ENCODE measurements at regions not wholly inside any gene's neighbourhood (a gene's known extent, or its start where the extent isn't known, plus 50 kb on each side); places are given as distances from the start of the nearest gene placed in this dataset.

DNA sequence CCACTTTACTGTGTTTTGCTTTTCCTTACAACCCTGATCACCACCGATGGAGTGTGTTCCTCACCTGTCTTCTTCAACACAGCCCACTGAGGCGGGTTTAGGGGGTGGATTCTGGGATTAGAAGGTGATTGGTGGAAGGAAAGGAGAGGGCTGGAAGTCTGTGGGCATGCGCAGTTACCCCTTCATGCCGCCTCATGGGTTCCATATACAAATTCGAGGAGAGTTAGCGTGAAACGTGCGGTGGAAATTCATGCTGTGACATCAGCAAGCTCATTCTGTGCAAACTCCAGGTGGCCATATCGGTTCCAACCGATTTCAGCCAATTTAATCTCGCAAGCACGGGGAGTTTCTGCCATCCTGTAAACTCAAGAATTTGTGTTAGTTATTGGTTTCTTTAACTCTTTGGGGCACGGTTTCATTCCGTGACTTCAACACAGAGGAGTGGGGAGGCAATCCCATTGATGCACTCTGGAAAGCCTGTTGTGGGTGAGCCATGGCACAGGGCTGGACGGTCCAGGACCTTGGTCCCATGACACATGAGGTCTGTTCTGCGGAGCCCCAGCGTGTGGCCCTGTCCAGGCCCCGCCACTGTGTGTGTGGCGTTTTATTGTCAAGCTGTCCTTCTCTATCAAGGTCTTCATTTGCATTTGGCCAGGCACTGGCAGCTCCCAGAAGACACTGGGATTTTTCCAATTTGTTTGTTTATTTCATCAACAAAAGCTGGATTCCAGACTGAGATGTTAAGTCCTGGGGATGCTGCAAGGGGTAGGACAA, 482.8 kb upstream of the SULF2 start:
- Histone ChIP-seq H3K36me3 (ENCODE audit: control insufficient read depth, insufficient read depth, low read length) (no peaks in the 10 kb centered on the region), H3K4me3 (ENCODE audit: low read depth, low read length) (no peak overlapping the region), H3K27me3 (ENCODE audit: control insufficient read depth, insufficient read depth, low read length) (no peaks in the 10 kb centered on the region)
- TF ChIP-seq, protein P1, sequence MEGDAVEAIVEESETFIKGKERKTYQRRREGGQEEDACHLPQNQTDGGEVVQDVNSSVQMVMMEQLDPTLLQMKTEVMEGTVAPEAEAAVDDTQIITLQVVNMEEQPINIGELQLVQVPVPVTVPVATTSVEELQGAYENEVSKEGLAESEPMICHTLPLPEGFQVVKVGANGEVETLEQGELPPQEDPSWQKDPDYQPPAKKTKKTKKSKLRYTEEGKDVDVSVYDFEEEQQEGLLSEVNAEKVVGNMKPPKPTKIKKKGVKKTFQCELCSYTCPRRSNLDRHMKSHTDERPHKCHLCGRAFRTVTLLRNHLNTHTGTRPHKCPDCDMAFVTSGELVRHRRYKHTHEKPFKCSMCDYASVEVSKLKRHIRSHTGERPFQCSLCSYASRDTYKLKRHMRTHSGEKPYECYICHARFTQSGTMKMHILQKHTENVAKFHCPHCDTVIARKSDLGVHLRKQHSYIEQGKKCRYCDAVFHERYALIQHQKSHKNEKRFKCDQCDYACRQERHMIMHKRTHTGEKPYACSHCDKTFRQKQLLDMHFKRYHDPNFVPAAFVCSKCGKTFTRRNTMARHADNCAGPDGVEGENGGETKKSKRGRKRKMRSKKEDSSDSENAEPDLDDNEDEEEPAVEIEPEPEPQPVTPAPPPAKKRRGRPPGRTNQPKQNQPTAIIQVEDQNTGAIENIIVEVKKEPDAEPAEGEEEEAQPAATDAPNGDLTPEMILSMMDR (IDR thresholded peaks at IDR 0.05; ENCODE audit: insufficient read depth, low read length, poor library complexity, severe bottlenecking), result no peak
- DNase-seq (ENCODE audit: low read depth), result no peak

DNA sequence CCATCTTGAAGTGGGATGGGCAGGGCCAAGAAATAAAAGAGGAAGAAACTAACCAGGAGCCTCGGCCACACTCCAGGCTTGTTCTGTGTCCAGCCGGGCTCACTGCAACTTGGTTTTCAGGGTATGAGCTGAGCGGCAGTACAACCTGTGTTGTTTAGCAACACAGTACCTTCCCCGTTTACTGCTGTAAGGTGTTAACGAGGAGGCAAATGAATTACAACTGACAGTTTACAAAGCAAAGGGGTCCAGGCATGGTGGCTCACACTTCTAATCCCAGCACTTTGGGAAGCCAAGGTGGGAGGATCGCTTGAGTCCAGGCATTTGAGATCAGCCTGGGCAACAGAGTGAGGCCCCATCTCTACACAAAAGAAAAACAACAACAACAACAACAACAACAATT, 481.3 kb upstream of the SULF2 start:
- no peaks in the 10 kb centered on the region for H3K36me3 ChIP-seq (ENCODE audit: control insufficient read depth, insufficient read depth, low read length)
- H3K27me3 ChIP-seq (ENCODE audit: control insufficient read depth, insufficient read depth, low read length), result no peaks in the 10 kb centered on the region
- no peak for DNase-seq (ENCODE audit: low read depth)
- TF ChIP-seq, protein P1 (IDR thresholded peaks at IDR 0.05; ENCODE audit: insufficient read depth, low read length, poor library complexity, severe bottlenecking), result no peak
- H3K4me3 ChIP-seq (ENCODE audit: low read depth, low read length), result no peak overlapping the region

DNA sequence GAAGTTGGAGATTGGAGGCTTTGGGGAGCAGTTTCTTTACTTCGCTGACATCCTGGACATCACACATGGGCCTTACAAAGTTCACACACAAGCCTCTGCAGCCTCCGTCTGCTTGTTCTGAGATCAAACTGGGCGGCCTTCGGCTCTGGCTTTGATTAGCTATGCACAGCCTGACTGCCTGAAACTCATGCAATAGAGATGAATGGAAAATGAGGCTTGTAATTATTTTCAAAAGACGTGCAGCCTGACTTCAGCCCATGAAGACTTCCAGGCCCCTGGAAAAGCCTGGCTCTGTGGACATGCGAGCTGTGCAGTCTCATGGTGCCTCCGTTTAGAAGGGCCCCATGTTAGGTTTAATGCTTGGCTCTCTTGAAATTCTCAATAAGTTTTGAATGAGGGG, 480.5 kb upstream of the SULF2 start:
- Histone ChIP-seq H3K27me3 (ENCODE audit: control insufficient read depth, insufficient read depth, low read length) (no peaks in the 10 kb centered on the region), H3K4me3 (ENCODE audit: low read depth, low read length) (no peak overlapping the region), H3K36me3 (ENCODE audit: control insufficient read depth, insufficient read depth, low read length) (no peaks in the 10 kb centered on the region)
- no peak for DNase-seq (ENCODE audit: low read depth)
- TF ChIP-seq, protein P1 (IDR thresholded peaks at IDR 0.05; ENCODE audit: insufficient read depth, low read length, poor library complexity, severe bottlenecking), result no peak

DNA sequence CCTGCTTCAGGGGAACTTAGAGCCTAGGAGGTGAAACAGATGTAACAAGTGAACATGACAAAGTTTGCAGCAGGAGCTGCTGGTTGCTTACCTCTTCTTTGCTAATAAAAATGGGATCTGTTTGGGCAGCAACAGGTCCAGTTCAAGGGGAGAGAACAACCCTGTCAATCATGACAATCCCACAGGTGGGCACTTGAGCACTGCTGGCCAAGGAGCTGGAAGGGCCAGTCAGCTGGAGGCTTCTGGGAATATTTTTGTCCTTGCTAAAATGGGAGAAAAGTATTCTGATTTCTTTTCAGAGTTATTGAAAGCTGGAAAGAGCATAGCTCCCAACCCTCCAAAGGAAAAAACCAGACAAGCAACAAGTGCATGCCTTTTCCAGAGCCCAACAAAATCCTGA, 477.7 kb upstream of the SULF2 start:
- DNase-seq (ENCODE audit: low read depth), result no peak
- Histone ChIP-seq H3K4me3 (ENCODE audit: low read depth, low read length) (no peak overlapping the region), H3K36me3 (ENCODE audit: control insufficient read depth, insufficient read depth, low read length) (no peaks in the 10 kb centered on the region), H3K27me3 (ENCODE audit: control insufficient read depth, insufficient read depth, low read length) (no peaks in the 10 kb centered on the region)
- TF ChIP-seq, protein P1 (IDR thresholded peaks at IDR 0.05; ENCODE audit: insufficient read depth, low read length, poor library complexity, severe bottlenecking), result no peak

DNA sequence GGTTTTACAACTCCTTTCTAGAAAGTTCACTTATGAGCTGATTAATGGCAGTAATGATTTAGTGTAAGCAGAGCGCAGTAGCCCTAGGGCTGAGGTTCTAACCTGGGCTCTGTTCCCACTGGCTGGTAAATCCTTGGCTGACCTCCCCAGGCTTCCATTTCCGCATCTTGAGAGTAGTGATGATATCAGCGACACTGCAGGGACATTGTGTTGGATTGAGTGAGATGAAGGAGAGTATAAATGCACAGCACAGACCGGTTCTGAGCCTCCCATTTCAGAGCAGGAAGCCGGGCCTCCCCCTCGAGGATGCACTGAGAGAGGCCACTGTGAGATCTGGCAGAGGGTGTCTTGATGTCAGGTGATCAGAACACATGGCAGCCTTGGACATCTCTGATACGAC, 477.2 kb upstream of the SULF2 start:
- no peak overlapping the region for H3K4me3 ChIP-seq (ENCODE audit: low read depth, low read length)
- no peaks in the 10 kb centered on the region for H3K36me3 ChIP-seq (ENCODE audit: control insufficient read depth, insufficient read depth, low read length)
- H3K27me3 ChIP-seq (ENCODE audit: control insufficient read depth, insufficient read depth, low read length), result no peaks in the 10 kb centered on the region
- no peak for DNase-seq (ENCODE audit: low read depth)
- TF ChIP-seq, protein P1 (IDR thresholded peaks at IDR 0.05; ENCODE audit: insufficient read depth, low read length, poor library complexity, severe bottlenecking), result no peak

DNA sequence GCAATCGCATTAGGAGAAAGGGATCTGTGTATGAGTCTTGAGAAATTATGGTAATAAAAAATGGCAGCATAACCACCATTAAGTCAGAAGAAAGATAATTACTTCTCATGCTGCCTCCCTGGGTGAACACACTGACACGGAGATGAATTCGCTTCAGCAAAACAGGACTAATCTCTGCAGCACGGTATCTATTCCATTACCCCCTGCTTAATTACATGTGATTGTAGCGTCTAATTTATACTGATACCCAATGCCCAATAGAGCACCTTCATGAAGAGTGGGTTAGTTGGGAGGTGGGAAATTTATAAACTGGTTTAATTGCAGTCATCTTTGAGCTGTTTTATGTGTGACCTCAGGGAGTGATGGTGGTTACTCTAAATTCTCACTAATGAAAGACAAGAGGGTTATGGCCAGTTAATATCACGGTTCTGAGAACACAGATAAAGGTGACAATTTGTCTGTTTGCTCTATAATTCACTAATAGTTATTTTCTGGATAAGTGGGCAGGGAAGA, 476.2 kb upstream of the SULF2 start:
- Histone ChIP-seq H3K36me3 (ENCODE audit: control insufficient read depth, insufficient read depth, low read length) (no peaks in the 10 kb centered on the region), H3K27me3 (ENCODE audit: control insufficient read depth, insufficient read depth, low read length) (no peaks in the 10 kb centered on the region), H3K4me3 (ENCODE audit: low read depth, low read length) (no peak overlapping the region)
- DNase-seq (ENCODE audit: low read depth), result no peak
- TF ChIP-seq, protein P1 (IDR thresholded peaks at IDR 0.05; ENCODE audit: insufficient read depth, low read length, poor library complexity, severe bottlenecking), result no peak
